HEK293 (cell line): ENCODE measurements at regions not wholly inside any gene's neighbourhood (a gene's known extent, or its start where the extent isn't known, plus 50 kb on each side); places are given as distances from the start of the nearest gene placed in this dataset.

ENCODE experiments used
- CTCF ChIA-PET: fragments of 350-600 bp; formaldehyde crosslinking; extraction: SDS; loops from one replicate; lab custom pipeline; 2021; ENCODE audit warnings: antibody characterized with exemption; lab: Yijun Ruan, JAX
- POLR2A ChIA-PET: fragments of 300-600 bp; formaldehyde crosslinking; extraction: SDS; loops from one replicate; lab custom pipeline; 2020; ENCODE audit warnings: antibody characterized with exemption, inconsistent platforms; lab: Yijun Ruan, JAX
- H3K27ac ChIP-seq: fragments of 200-500 bp; sonication (Bioruptor generic); 2 replicates; pipeline ENCODE4 v1.5.1; 2014; ENCODE audit warnings: low read depth, low read length, control low read depth, inconsistent platforms; ENCODE audit errors: extremely low read depth
- H3K36me3 ChIP-seq, 2 experiments: fragments of 200-500 bp in 1 of 2; sonication (Bioruptor generic) in 1 of 2; 1 replicate in 1 of 2; 2 replicates in 1 of 2; pipeline ENCODE4 v1.5.1; 2014 to 2017; ENCODE audit warnings: inconsistent platforms in 2 of 2, low read length in 2 of 2; ENCODE audit not compliant: control insufficient read depth in 2 of 2, insufficient read depth in 1 of 2
- H3K4me1 ChIP-seq: fragments of 200-500 bp; sonication (Bioruptor generic); 2 replicates; pipeline ENCODE4 v1.5.1; 2014; ENCODE audit warnings: mild to moderate bottlenecking, low read length, inconsistent platforms; ENCODE audit not compliant: control insufficient read depth, insufficient read depth
- H3K4me3 ChIP-seq: 2 replicates; pipeline ENCODE4 v1.5.1; 2011; ENCODE audit warnings: low read depth, mild to moderate bottlenecking, control low read depth, low read length, moderate library complexity
- H3K9me3 ChIP-seq: fragments of 200-500 bp; sonication (Bioruptor generic); 2 replicates; pipeline ENCODE4 v1.5.1; 2014; ENCODE audit warnings: low read depth, low read length, inconsistent platforms; ENCODE audit not compliant: control insufficient read depth, insufficient read depth
- EGR2 ChIP-seq: fragments of 450-650 bp; formaldehyde crosslinking; IDR thresholded peaks from 2 replicates; pipeline ENCODE4 v1.5.1; 2016; ENCODE audit warnings: low read depth, missing biosample characterization, missing genetic modification characterization
- GLIS2 ChIP-seq: fragments of 450-650 bp; formaldehyde crosslinking; IDR thresholded peaks from 2 replicates; pipeline ENCODE4 v1.5.1; 2016; ENCODE audit warnings: missing biosample characterization, missing genetic modification characterization
- KLF7 ChIP-seq: fragments of 450-650 bp; formaldehyde crosslinking; IDR thresholded peaks from 2 replicates; pipeline ENCODE4 v1.5.1; 2016; ENCODE audit warnings: missing biosample characterization, missing genetic modification characterization, borderline replicate concordance
- KLF8 ChIP-seq: fragments of 450-650 bp; formaldehyde crosslinking; IDR thresholded peaks from 2 replicates; pipeline ENCODE4 v1.5.1; 2016; ENCODE audit warnings: missing biosample characterization, missing genetic modification characterization
- PRDM1 ChIP-seq: fragments of 450-650 bp; formaldehyde crosslinking; IDR thresholded peaks from 2 replicates; pipeline ENCODE4; 2016; ENCODE audit warnings: missing biosample characterization, missing genetic modification characterization
- TCF7L2 ChIP-seq: IDR thresholded peaks from 2 replicates; pipeline ENCODE4 v1.6.1; 2011; ENCODE audit warnings: low read depth, mild to moderate bottlenecking, inconsistent platforms, low read length, moderate library complexity, borderline replicate concordance
- ZFP69B ChIP-seq: fragments of 450-650 bp; formaldehyde crosslinking; IDR thresholded peaks from 2 replicates; pipeline ENCODE4 v1.5.1; 2016; ENCODE audit warnings: missing biosample characterization, missing genetic modification characterization
- ZNF133 ChIP-seq: fragments of 450-650 bp; formaldehyde crosslinking; IDR thresholded peaks from 2 replicates; pipeline ENCODE4 v1.5.1; 2016; ENCODE audit warnings: missing biosample characterization, missing genetic modification characterization
- ZNF140 ChIP-seq: fragments of 450-650 bp; formaldehyde crosslinking; IDR thresholded peaks from 2 replicates; pipeline ENCODE4 v1.5.1; 2016; ENCODE audit warnings: missing biosample characterization, missing genetic modification characterization
- ZNF223 ChIP-seq: fragments of 450-650 bp; formaldehyde crosslinking; IDR thresholded peaks from 2 replicates; pipeline ENCODE4 v1.5.1; 2016; ENCODE audit warnings: missing biosample characterization, missing genetic modification characterization
- ZNF23 ChIP-seq: fragments of 450-650 bp; formaldehyde crosslinking; IDR thresholded peaks from 2 replicates; pipeline ENCODE4 v1.5.1; 2016; ENCODE audit warnings: missing biosample characterization, missing genetic modification characterization, borderline replicate concordance
- ZNF24 ChIP-seq: fragments of 450-650 bp; formaldehyde crosslinking; IDR thresholded peaks from 2 replicates; pipeline ENCODE4 v1.5.1; 2016; ENCODE audit warnings: missing biosample characterization, missing genetic modification characterization
- ZNF292 ChIP-seq: fragments of 450-650 bp; formaldehyde crosslinking; IDR thresholded peaks from 2 replicates; pipeline ENCODE4 v1.5.1; 2016; ENCODE audit warnings: low read depth, missing biosample characterization, missing genetic modification characterization, borderline replicate concordance
- ZNF433 ChIP-seq: fragments of 450-650 bp; formaldehyde crosslinking; IDR thresholded peaks from 2 replicates; pipeline ENCODE4 v1.5.1; 2016; ENCODE audit warnings: missing biosample characterization, missing genetic modification characterization, low read depth
- ZNF521 ChIP-seq: fragments of 450-650 bp; formaldehyde crosslinking; IDR thresholded peaks from 2 replicates; pipeline ENCODE4 v1.5.1; 2017; ENCODE audit warnings: missing biosample characterization, mild to moderate bottlenecking, missing genetic modification characterization
- ZNF548 ChIP-seq: fragments of 450-650 bp; formaldehyde crosslinking; IDR thresholded peaks from 2 replicates; pipeline ENCODE4 v1.5.1; 2016; ENCODE audit warnings: missing biosample characterization, missing genetic modification characterization
- ZNF558 ChIP-seq: fragments of 450-650 bp; formaldehyde crosslinking; IDR thresholded peaks from 2 replicates; pipeline ENCODE4 v1.5.1; 2016; ENCODE audit warnings: missing biosample characterization, missing genetic modification characterization
- ZNF626 ChIP-seq: fragments of 450-650 bp; sonication (Bioruptor Pico); formaldehyde crosslinking; IDR thresholded peaks from 2 replicates; pipeline ENCODE4 v1.5.1; 2018; ENCODE audit warnings: missing biosample characterization, missing genetic modification characterization, inconsistent platforms
- ZNF664 ChIP-seq: fragments of 450-650 bp; formaldehyde crosslinking; IDR thresholded peaks from 2 replicates; pipeline ENCODE4 v1.5.1; 2016; ENCODE audit warnings: missing biosample characterization, missing genetic modification characterization
- ZNF701 ChIP-seq: fragments of 450-650 bp; formaldehyde crosslinking; IDR thresholded peaks from 2 replicates; pipeline ENCODE4 v1.5.1; 2016; ENCODE audit warnings: missing biosample characterization, missing genetic modification characterization
- ZNF707 ChIP-seq: fragments of 450-650 bp; formaldehyde crosslinking; IDR thresholded peaks from 2 replicates; pipeline ENCODE4 v1.5.1; 2016; ENCODE audit warnings: missing biosample characterization, missing genetic modification characterization
- ZNF768 ChIP-seq: fragments of 450-650 bp; formaldehyde crosslinking; IDR thresholded peaks from 2 replicates; pipeline ENCODE4 v1.5.1; 2018; ENCODE audit warnings: missing biosample characterization, mild to moderate bottlenecking, missing genetic modification characterization
- ZNF785 ChIP-seq: fragments of 450-650 bp; formaldehyde crosslinking; IDR thresholded peaks from 2 replicates; pipeline ENCODE4 v1.5.1; 2016; ENCODE audit warnings: missing biosample characterization, missing genetic modification characterization
- TF ChIP-seq, protein P1 (sequence below): fragments of 450-650 bp; formaldehyde crosslinking; IDR thresholded peaks from 2 replicates; pipeline ENCODE4 v1.5.1; 2017; ENCODE audit warnings: missing biosample characterization, missing genetic modification characterization
- TF ChIP-seq, protein P2 (sequence below): fragments of 450-650 bp; formaldehyde crosslinking; IDR thresholded peaks from 2 replicates; pipeline ENCODE4 v1.5.1; 2016; ENCODE audit warnings: missing biosample characterization, missing genetic modification characterization
- TF ChIP-seq, protein P3 (sequence below): fragments of 450-650 bp; formaldehyde crosslinking; IDR thresholded peaks from 2 replicates; pipeline ENCODE4 v1.5.1; 2016; ENCODE audit warnings: missing biosample characterization, missing genetic modification characterization

DNA sequence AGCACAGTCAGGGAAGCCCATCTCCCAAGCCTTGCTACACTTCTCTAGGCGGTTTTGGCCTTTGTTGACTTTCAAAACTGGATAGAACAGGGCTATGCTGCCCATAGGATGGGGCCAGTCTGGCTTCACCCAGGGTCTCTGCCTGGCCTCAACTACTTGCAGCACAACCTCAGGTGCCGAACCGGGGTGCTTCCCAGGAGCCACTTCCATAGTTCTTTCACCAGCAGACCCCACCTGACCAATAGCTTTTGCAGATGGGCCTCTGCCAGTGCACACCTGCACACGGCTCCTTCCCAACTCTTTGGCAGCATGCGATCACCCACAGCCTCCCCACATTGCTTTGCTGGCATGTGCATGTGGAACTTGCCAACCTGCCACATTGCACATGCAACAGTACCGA lies 331.6 kb downstream of the CPS1 start (continued):
- TF ChIP-seq ZNF664 (tag by site-specific recombination) (no peak), ZNF223 (tag by site-specific recombination) (no peak), EGR2 (tag by site-specific recombination) (no peak), ZNF433 (tag by site-specific recombination) (no peak), ZNF707 (tag by site-specific recombination) (no peak), ZNF548 (tag by site-specific recombination) (no peak), PRDM1 (no peak), KLF8 (tag by site-specific recombination) (no peak)

DNA sequence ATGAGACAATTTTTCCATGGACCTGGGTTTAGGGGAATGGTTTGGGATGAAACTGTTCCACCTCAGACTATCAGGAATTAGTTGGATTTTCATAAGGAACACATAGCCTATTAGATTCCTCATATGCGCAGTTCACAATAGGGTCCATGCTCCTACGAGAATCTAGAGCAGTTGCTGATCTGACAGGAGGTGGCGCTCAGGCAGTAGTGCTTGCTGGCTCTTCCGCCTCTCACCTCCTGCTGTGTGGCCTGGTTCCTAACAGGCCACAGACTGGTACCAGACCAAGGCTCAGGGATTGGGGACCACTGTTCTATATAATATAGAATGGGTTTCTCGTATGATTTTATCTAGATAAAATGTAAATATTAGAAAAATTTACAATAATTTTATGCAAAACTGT lies 338.7 kb downstream of the CPS1 start:
- H3K27ac ChIP-seq, result no peak overlapping the region
- H3K9me3 ChIP-seq, result no peaks in the 10 kb centered on the region
- POLR2A ChIA-PET, result no interaction called here
- no peaks in the 10 kb centered on the region for H3K4me1 ChIP-seq
- TF ChIP-seq ZNF521 (tag by site-specific recombination), result no peak
- no peak for TF ChIP-seq ZNF768
- TF ChIP-seq ZNF24 (tag by site-specific recombination), result no peak
- no peak for TF ChIP-seq GLIS2
- TF ChIP-seq, protein P1, sequence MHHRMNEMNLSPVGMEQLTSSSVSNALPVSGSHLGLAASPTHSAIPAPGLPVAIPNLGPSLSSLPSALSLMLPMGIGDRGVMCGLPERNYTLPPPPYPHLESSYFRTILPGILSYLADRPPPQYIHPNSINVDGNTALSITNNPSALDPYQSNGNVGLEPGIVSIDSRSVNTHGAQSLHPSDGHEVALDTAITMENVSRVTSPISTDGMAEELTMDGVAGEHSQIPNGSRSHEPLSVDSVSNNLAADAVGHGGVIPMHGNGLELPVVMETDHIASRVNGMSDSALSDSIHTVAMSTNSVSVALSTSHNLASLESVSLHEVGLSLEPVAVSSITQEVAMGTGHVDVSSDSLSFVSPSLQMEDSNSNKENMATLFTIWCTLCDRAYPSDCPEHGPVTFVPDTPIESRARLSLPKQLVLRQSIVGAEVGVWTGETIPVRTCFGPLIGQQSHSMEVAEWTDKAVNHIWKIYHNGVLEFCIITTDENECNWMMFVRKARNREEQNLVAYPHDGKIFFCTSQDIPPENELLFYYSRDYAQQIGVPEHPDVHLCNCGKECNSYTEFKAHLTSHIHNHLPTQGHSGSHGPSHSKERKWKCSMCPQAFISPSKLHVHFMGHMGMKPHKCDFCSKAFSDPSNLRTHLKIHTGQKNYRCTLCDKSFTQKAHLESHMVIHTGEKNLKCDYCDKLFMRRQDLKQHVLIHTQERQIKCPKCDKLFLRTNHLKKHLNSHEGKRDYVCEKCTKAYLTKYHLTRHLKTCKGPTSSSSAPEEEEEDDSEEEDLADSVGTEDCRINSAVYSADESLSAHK, result no peak
- no peak for TF ChIP-seq KLF7 (tag by site-specific recombination)
- no peak for TF ChIP-seq ZFP69B
- TF ChIP-seq ZNF558 (tag by site-specific recombination), result no peak
- no peak for TF ChIP-seq ZNF701 (tag by site-specific recombination)
- TF ChIP-seq, protein P2, sequence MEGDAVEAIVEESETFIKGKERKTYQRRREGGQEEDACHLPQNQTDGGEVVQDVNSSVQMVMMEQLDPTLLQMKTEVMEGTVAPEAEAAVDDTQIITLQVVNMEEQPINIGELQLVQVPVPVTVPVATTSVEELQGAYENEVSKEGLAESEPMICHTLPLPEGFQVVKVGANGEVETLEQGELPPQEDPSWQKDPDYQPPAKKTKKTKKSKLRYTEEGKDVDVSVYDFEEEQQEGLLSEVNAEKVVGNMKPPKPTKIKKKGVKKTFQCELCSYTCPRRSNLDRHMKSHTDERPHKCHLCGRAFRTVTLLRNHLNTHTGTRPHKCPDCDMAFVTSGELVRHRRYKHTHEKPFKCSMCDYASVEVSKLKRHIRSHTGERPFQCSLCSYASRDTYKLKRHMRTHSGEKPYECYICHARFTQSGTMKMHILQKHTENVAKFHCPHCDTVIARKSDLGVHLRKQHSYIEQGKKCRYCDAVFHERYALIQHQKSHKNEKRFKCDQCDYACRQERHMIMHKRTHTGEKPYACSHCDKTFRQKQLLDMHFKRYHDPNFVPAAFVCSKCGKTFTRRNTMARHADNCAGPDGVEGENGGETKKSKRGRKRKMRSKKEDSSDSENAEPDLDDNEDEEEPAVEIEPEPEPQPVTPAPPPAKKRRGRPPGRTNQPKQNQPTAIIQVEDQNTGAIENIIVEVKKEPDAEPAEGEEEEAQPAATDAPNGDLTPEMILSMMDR, result no peak
- TF ChIP-seq ZNF292, result no peak
- TF ChIP-seq ZNF626, result no peak
- no peak for TF ChIP-seq ZNF133
- no peak for TF ChIP-seq ZNF140 (tag by site-specific recombination)
- TF ChIP-seq, protein P3, sequence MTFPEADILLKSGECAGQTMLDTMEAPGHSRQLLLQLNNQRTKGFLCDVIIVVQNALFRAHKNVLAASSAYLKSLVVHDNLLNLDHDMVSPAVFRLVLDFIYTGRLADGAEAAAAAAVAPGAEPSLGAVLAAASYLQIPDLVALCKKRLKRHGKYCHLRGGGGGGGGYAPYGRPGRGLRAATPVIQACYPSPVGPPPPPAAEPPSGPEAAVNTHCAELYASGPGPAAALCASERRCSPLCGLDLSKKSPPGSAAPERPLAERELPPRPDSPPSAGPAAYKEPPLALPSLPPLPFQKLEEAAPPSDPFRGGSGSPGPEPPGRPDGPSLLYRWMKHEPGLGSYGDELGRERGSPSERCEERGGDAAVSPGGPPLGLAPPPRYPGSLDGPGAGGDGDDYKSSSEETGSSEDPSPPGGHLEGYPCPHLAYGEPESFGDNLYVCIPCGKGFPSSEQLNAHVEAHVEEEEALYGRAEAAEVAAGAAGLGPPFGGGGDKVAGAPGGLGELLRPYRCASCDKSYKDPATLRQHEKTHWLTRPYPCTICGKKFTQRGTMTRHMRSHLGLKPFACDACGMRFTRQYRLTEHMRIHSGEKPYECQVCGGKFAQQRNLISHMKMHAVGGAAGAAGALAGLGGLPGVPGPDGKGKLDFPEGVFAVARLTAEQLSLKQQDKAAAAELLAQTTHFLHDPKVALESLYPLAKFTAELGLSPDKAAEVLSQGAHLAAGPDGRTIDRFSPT, result no peak
- no peak for TF ChIP-seq ZNF23 (tag by site-specific recombination)
- TF ChIP-seq TCF7L2, result no peak
- TF ChIP-seq ZNF785 (tag by site-specific recombination), result no peak
- TF ChIP-seq ZNF548 (tag by site-specific recombination), result no peak
- no peaks in the 10 kb centered on the region for H3K36me3 ChIP-seq
- CTCF ChIA-PET, result interaction anchor here (1.1 kb wide), 1 partner anchor 126 kb away, joined by 4 read pairs; no protein-coding TSS in a partner anchor
- no peak overlapping the region for H3K4me3 ChIP-seq
